Activated naive CD4-positive, alpha-beta T cell treated with anti-CD3 and anti-CD28 coated beads, Interleukin-2, amount 10 ng/mL, durations not matched to agents 7 days and 5 days (primary cell): ENCODE measurements at regions not wholly inside any gene's neighbourhood (a gene's known extent, or its start where the extent isn't known, plus 50 kb on each side); places are given as distances from the start of the nearest gene placed in this dataset.

Experiments
- CTCF ChIA-PET: fragments of 350-600 bp; sonication (Branson Sonifier 250); formaldehyde crosslinking; loops from one replicate; lab custom pipeline; 2021; ENCODE audit warnings: antibody characterized with exemption; lab: Charles Lee
- DNase-seq: peaks from one replicate; pipeline ENCODE4 v3.0.0-alpha.2; 2020
- H3K27ac Mint-ChIP-seq: one replicate; pipeline ENCODE4 v1.8.0; 2021; ENCODE audit warnings: mild to moderate bottlenecking, moderate library complexity, mixed read lengths
- H3K27me3 Mint-ChIP-seq: one replicate; pipeline ENCODE4 v1.8.0; 2021; ENCODE audit warnings: mild to moderate bottlenecking, mixed read lengths
- H3K36me3 Mint-ChIP-seq: one replicate; pipeline ENCODE4 v1.8.0; 2021; ENCODE audit warnings: mixed read lengths
- H3K4me1 Mint-ChIP-seq: one replicate; pipeline ENCODE4 v1.8.0; 2021; ENCODE audit warnings: mixed read lengths
- H3K4me3 Mint-ChIP-seq: one replicate; pipeline ENCODE4 v1.8.0; 2021; ENCODE audit warnings: mild to moderate bottlenecking, moderate library complexity, mixed read lengths
- H3K9me3 Mint-ChIP-seq: one replicate; pipeline ENCODE4 v1.8.0; 2021; ENCODE audit warnings: mixed read lengths

DNA sequence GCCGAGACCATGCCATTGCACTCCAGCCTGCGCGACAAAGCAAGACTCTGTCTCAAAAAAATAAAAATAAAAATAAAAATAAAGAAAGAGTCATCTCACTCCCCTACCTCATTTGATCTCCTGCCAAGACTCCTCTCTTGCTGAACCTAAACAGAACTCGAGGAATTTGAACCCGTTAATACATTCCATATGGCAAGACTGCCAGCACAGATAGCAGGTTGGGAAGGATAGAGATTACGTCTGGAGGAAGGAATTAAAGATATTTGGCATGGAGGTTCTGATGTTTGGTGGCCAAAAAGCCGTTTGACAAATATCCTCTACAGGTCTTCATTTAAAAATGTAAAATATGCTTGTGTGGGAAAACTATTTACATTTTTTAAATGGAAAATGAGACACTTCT, 549.6 kb downstream of the HTR7 start:
- Mint-ChIP-seq H3K36me3 (no peaks in the 10 kb centered on the region), H3K9me3 (peaks cover 2% of the 10 kb centered on the region), H3K27ac (no peak overlapping the region), H3K4me1 (no peaks in the 10 kb centered on the region), H3K27me3 (no peaks in the 10 kb centered on the region), H3K4me3 (no peak overlapping the region)
- DNase-seq, result no peak
- CTCF ChIA-PET, result no interaction called here

DNA sequence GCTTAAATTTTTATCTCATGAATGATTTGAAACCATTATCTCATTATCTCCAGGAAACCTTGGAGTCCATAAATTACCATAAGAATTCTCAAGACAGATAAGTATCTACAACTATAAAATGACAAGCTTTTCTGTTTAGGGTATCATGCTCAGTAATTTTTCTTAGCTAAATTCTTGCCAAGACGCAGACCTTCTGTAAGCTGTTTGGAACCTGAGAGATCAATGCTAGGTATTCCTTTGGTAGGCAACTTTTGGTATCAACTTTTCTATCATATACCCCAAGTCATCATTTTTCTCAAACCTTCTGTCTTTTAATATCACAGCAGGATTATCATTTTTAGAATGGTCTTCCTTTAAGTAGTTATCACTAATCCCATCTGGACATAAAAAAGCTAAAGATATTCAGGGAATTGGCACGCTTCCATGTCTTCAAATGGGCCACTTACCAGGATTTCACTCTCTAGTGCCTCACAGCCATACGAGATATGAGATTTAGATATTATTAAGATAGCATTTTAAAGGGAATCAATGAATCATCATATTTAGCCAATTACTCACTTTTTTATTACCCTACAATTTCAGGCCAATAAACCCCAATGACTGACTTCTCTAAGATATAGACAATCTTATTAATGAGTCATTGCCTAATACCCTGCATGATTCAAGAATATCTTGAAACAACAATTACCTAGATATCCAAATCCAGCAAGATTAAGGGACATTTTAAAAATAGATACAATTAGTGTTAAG, 544.1 kb downstream of the HTR7 start:
- CTCF ChIA-PET, result no interaction called here
- DNase-seq, result no peak
- H3K36me3 Mint-ChIP-seq, result no peaks in the 10 kb centered on the region
- no peak overlapping the region for H3K4me3 Mint-ChIP-seq
- H3K27ac Mint-ChIP-seq, result no peak overlapping the region
- no peaks in the 10 kb centered on the region for H3K27me3 Mint-ChIP-seq
- no peaks in the 10 kb centered on the region for H3K4me1 Mint-ChIP-seq
- H3K9me3 Mint-ChIP-seq, result peaks cover 2% of the 10 kb centered on the region

- no peak for DNase-seq
- H3K36me3 Mint-ChIP-seq, result no peaks in the 10 kb centered on the region
- H3K27ac Mint-ChIP-seq, result no peak overlapping the region
- peaks cover 2% of the 10 kb centered on the region for H3K9me3 Mint-ChIP-seq
- H3K4me3 Mint-ChIP-seq, result no peak overlapping the region
- no peaks in the 10 kb centered on the region for H3K27me3 Mint-ChIP-seq
- CTCF ChIA-PET, result no interaction called here
- H3K4me1 Mint-ChIP-seq, result no peaks in the 10 kb centered on the region
Observed at GRCh38 chr10:90314718-90315117, 543.1 kb downstream of the HTR7 start.

GRCh38 chr10:90317172-90317571, 540.7 kb downstream of the HTR7 start:
- Mint-ChIP-seq H3K4me1 (no peaks in the 10 kb centered on the region), H3K27ac (no peak overlapping the region), H3K4me3 (no peak overlapping the region), H3K27me3 (no peaks in the 10 kb centered on the region), H3K36me3 (no peaks in the 10 kb centered on the region), H3K9me3 (peaks cover 2% of the 10 kb centered on the region)
- CTCF ChIA-PET, result no interaction called here
- no peak for DNase-seq

DNA sequence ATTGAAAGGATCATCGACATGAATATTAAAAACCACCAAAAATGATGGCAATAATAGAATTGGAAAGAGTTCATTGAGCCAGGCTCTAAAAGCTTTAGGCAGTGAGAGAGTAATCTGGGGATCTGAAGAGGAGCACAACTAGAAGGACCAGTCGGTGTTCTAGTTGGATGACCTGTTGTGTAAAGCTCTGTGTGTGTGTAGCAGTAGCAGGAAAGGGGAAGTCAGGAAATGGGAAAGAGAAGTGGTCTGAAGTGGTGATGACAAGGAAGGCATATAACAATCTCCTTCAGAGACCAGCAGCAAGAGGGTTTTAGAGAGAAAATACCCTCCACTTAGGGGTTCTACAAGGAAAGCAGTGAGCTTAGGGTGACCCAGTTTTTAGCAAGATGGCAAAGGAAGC, 539.2 kb downstream of the HTR7 start:
- H3K27ac Mint-ChIP-seq, result no peak overlapping the region
- H3K27me3 Mint-ChIP-seq, result no peaks in the 10 kb centered on the region
- CTCF ChIA-PET, result no interaction called here
- no peak for DNase-seq
- H3K36me3 Mint-ChIP-seq, result no peaks in the 10 kb centered on the region
- no peaks in the 10 kb centered on the region for H3K9me3 Mint-ChIP-seq
- H3K4me1 Mint-ChIP-seq, result no peaks in the 10 kb centered on the region
- H3K4me3 Mint-ChIP-seq, result no peak overlapping the region

DNA sequence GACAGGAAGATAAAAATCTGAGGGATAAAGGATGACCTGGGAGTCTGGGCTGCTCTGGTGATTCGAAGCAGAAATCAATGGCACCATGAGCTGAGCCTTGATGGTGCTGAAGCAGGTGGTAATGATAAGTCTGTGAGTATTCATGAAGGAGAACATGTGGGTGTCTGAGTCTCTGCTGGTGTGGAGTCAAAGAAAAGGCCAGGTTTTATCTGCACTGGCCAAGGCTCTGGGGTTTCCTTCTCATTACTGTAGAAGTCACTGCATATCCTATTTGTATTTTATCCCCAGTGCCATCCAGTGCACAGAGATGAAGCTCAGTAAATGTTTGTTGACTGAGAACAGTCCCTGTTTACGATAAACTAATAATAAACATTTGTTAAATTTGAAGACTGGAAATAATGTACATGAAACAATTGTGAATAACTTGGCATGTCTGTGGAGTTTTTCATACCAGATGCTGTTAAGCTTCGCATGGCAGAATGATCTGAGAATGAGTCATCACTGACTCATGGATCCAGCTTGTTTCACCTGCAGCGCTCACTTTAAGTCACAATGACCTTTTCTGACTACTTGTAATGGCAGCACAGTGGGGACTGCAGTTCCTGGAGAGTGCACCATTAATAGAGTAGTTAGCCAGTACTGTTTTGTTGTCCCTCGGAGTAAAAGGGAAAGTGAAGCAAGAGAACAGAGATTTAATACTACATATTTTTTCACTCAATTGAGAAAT, 538.5 kb downstream of the HTR7 start:
- Mint-ChIP-seq H3K9me3 (no peaks in the 10 kb centered on the region), H3K36me3 (no peaks in the 10 kb centered on the region), H3K4me1 (no peaks in the 10 kb centered on the region), H3K27me3 (no peaks in the 10 kb centered on the region), H3K4me3 (no peak overlapping the region), H3K27ac (no peak overlapping the region)
- no peak for DNase-seq
- CTCF ChIA-PET, result no interaction called here

DNA sequence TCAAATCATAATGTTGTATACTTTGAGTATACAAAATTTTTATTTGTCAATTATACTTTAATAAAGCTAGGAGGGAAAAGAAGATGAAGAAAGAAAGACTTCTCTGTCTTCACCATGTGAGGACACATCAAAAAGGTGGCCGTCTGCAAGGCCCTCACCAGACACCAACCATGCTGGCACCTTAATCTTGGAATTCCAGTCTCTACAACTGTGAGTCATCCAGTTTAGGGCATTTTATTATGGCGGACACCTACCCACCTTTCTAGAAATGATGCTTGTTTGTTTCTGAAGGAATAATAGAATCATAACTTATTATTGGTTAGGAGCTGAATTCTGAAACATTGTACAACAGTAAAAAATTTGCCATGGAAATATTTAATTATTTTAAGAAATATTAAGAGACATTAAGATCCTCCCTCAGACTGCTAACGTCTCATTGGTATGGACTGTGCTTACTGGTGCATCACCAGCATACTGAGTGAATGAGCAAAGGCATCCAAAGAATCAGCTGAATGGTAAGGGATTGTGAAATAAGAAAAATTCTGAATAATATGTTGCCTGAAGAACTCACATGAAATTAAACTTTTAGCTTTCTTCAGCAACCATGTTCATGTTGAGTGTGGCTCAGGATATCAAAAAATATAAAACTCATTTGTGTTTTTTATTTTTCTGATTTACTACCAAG, 536.6 kb downstream of the HTR7 start:
- H3K9me3 Mint-ChIP-seq, result no peaks in the 10 kb centered on the region

GRCh38 chr10:90326498-90327267, 531.2 kb downstream of the HTR7 start:
- CTCF ChIA-PET, result no interaction called here
- no peaks in the 10 kb centered on the region for H3K36me3 Mint-ChIP-seq
- no peak overlapping the region for H3K4me3 Mint-ChIP-seq
- no peak overlapping the region for H3K27ac Mint-ChIP-seq
- H3K27me3 Mint-ChIP-seq, result no peaks in the 10 kb centered on the region
- DNase-seq, result no peak
- peaks cover 2% of the 10 kb centered on the region for H3K9me3 Mint-ChIP-seq
- no peaks in the 10 kb centered on the region for H3K4me1 Mint-ChIP-seq

More for the DNA sequence above, 536.6 kb downstream of the HTR7 start:
- no peaks in the 10 kb centered on the region for H3K27me3 Mint-ChIP-seq
- H3K4me1 Mint-ChIP-seq, result no peaks in the 10 kb centered on the region
- no peak overlapping the region for H3K27ac Mint-ChIP-seq
- CTCF ChIA-PET, result interaction anchor here (0.6 kb wide), 1 partner anchor 9 kb away, joined by 3 read pairs; no protein-coding TSS in a partner anchor
- no peak for DNase-seq
- no peaks in the 10 kb centered on the region for H3K36me3 Mint-ChIP-seq
- no peak overlapping the region for H3K4me3 Mint-ChIP-seq

GRCh38 chr10:90327611-90328010, 530.2 kb downstream of the HTR7 start:
- CTCF ChIA-PET, result no interaction called here
- H3K27ac Mint-ChIP-seq, result no peak overlapping the region
- no peak overlapping the region for H3K4me3 Mint-ChIP-seq
- H3K4me1 Mint-ChIP-seq, result no peaks in the 10 kb centered on the region
- H3K27me3 Mint-ChIP-seq, result no peaks in the 10 kb centered on the region
- peaks cover 2% of the 10 kb centered on the region for H3K9me3 Mint-ChIP-seq
- DNase-seq, result no peak
- H3K36me3 Mint-ChIP-seq, result no peaks in the 10 kb centered on the region

GRCh38 chr10:90328459-90328858, 529.4 kb downstream of the HTR7 start:
- DNase-seq, result no peak
- H3K4me3 Mint-ChIP-seq, result no peak overlapping the region
- H3K4me1 Mint-ChIP-seq, result no peaks in the 10 kb centered on the region
- CTCF ChIA-PET, result no interaction called here
- H3K27ac Mint-ChIP-seq, result no peak overlapping the region
- no peaks in the 10 kb centered on the region for H3K36me3 Mint-ChIP-seq
- no peaks in the 10 kb centered on the region for H3K27me3 Mint-ChIP-seq
- H3K9me3 Mint-ChIP-seq, result peaks cover 2% of the 10 kb centered on the region

DNA sequence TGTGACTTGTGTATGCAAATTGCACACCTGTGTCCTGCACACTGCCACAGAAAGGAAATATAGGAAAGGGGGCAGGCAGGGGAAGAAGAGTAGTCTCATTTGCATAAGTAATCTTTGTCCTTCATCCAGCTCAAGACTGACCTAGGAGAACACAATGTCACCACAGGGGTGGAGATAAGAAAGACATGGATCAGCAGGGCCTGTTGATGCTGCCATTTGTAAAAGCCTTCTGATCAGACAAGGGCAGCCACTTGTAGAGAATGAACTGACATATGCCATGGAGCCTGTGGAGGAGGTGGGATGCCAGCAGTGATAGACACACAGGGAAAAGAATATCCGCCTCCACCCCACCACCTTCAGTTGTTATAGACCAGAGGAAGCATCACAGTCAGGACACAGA, 528.9 kb downstream of the HTR7 start:
- DNase-seq, result no peak
- H3K9me3 Mint-ChIP-seq, result peaks cover 2% of the 10 kb centered on the region
- no peak overlapping the region for H3K27ac Mint-ChIP-seq
- H3K36me3 Mint-ChIP-seq, result no peaks in the 10 kb centered on the region
- no peaks in the 10 kb centered on the region for H3K4me1 Mint-ChIP-seq
- CTCF ChIA-PET, result no interaction called here
- H3K4me3 Mint-ChIP-seq, result no peak overlapping the region
- H3K27me3 Mint-ChIP-seq, result no peaks in the 10 kb centered on the region

GRCh38 chr10:90337316-90337715, 520.5 kb downstream of the HTR7 start:
- no peak for DNase-seq
- H3K9me3 Mint-ChIP-seq, result no peaks in the 10 kb centered on the region

DNA sequence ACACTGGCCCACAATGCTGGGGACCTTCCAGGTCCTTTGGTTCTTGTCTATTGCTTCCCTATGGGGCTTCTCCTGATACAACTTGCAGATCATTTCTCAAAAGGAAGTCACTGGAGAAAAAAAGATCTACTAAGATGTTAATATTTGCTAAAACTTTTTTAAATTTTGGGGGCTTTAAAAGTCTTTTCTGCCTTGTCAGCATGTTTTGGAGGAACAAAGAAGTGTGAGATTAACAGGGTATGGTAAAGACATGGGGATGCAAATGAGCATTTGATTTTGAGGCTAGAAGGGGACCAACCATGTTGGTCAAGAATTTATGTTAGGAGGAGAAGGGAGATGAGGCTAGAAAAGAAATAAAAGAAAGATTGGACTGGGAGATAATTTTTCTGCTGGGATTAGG, 515.4 kb downstream of the HTR7 start:
- DNase-seq, result no peak
- H3K4me3 Mint-ChIP-seq, result no peak overlapping the region
- CTCF ChIA-PET, result no interaction called here
- H3K4me1 Mint-ChIP-seq, result no peaks in the 10 kb centered on the region
- H3K27me3 Mint-ChIP-seq, result peaks cover 3% of the 10 kb centered on the region
- no peak overlapping the region for H3K27ac Mint-ChIP-seq
- no peaks in the 10 kb centered on the region for H3K9me3 Mint-ChIP-seq
- H3K36me3 Mint-ChIP-seq, result no peaks in the 10 kb centered on the region

More at GRCh38 chr10:90337316-90337715, 520.5 kb downstream of the HTR7 start:
- Mint-ChIP-seq H3K27ac (no peak overlapping the region), H3K4me3 (no peak overlapping the region), H3K27me3 (no peaks in the 10 kb centered on the region), H3K36me3 (no peaks in the 10 kb centered on the region), H3K4me1 (no peaks in the 10 kb centered on the region)
- CTCF ChIA-PET, result no interaction called here

- no peak overlapping the region for H3K4me3 Mint-ChIP-seq
- no peaks in the 10 kb centered on the region for H3K9me3 Mint-ChIP-seq
- H3K36me3 Mint-ChIP-seq, result no peaks in the 10 kb centered on the region
- DNase-seq, result no peak
- H3K4me1 Mint-ChIP-seq, result no peaks in the 10 kb centered on the region
- H3K27ac Mint-ChIP-seq, result no peak overlapping the region
- peaks cover 3% of the 10 kb centered on the region for H3K27me3 Mint-ChIP-seq
- CTCF ChIA-PET, result no interaction called here
Observed at GRCh38 chr10:90344226-90344625, 513.6 kb downstream of the HTR7 start.
